GM21423 (cell line): ENCODE measurements at regions not wholly inside any gene's neighbourhood (a gene's known extent, or its start where the extent isn't known, plus 50 kb on each side); places are given as distances from the start of the nearest gene placed in this dataset.
A peak's percentile ranks its signal among the peaks of the same experiment; 100 is the strongest.

Experiments
- ATAC-seq: cut with Tn5 transposase; IDR thresholded peaks from one replicate; pipeline ENCODE4 v1.9.1; 2021; ENCODE audit warnings: mild to moderate bottlenecking, moderate library complexity; ENCODE audit not compliant: unreplicated experiment

GRCh38 chr2:35063836-35064235, 1291.7 kb upstream of the CRIM1 start:
- ATAC-seq: no peak

- ATAC-seq: no peak
These were observed 1319.7 kb upstream of the CRIM1 start for GRCh38 chr2:35035883-35036282.

GRCh38 chr2:35033748-35034147, 1321.8 kb upstream of the CRIM1 start:
- no peak for ATAC-seq

GRCh38 chr2:35023545-35023944, 1332.0 kb upstream of the CRIM1 start:
- ATAC-seq: no peak

GRCh38 chr2:35000453-35000852, 1355.1 kb upstream of the CRIM1 start:
- no peak for ATAC-seq

- ATAC-seq: no peak
These were observed 1356.8 kb upstream of the CRIM1 start for GRCh38 chr2:34998741-34999140.

GRCh38 chr2:34997779-34998178, 1357.8 kb upstream of the CRIM1 start:
- no peak for ATAC-seq

- no peak for ATAC-seq
These were observed 1360.4 kb upstream of the CRIM1 start for GRCh38 chr2:34995196-34995595.

GRCh38 chr2:34991508-34992274, 1363.9 kb upstream of the CRIM1 start:
- no peak for ATAC-seq

GRCh38 chr2:34985474-34985873, 1370.1 kb upstream of the CRIM1 start:
- no peak for ATAC-seq

- no peak for ATAC-seq
These were observed 1374.9 kb upstream of the CRIM1 start for GRCh38 chr2:34980689-34981088.

GRCh38 chr2:34979148-34979547, 1376.4 kb upstream of the CRIM1 start:
- no peak for ATAC-seq

- no peak for ATAC-seq
These were observed 1362.7 kb upstream of the FAM98A start for GRCh38 chr2:34961822-34962221.

- ATAC-seq: no peak
These were observed 1355.7 kb upstream of the FAM98A start for GRCh38 chr2:34954758-34955157.

- no peak for ATAC-seq
These were observed 1351.7 kb upstream of the FAM98A start for GRCh38 chr2:34950797-34951196.

GRCh38 chr2:34949316-34949715, 1350.2 kb upstream of the FAM98A start:
- ATAC-seq: no peak

GRCh38 chr2:34936089-34936488, 1337.0 kb upstream of the FAM98A start:
- ATAC-seq: no peak

- ATAC-seq: peak; percentile 98
These were observed 1313.0 kb upstream of the FAM98A start for GRCh38 chr2:34912084-34912483.

- no peak for ATAC-seq
These were observed 1311.0 kb upstream of the FAM98A start for GRCh38 chr2:34909992-34910705.

GRCh38 chr2:34907812-34908211, 1308.7 kb upstream of the FAM98A start:
- ATAC-seq: no peak

GRCh38 chr2:34901739-34902138, 1302.6 kb upstream of the FAM98A start:
- ATAC-seq: no peak

GRCh38 chr2:34899079-34899478, 1300.0 kb upstream of the FAM98A start:
- ATAC-seq: no peak
